HepG2 (cell line): ENCODE measurements at regions not wholly inside any gene's neighbourhood (a gene's known extent, or its start where the extent isn't known, plus 50 kb on each side); places are given as distances from the start of the nearest gene placed in this dataset.
"Not testable (repeated sequence)": the region's sequence is repeated elsewhere in the genome, so short reads cannot be mapped to it uniquely, and the experiment has no call there.

Experiments
- ATAC-seq: fragments of 200-7000 bp; cut with Tn5 transposase; 3 replicates; pipeline ENCODE4 v1.9.1; 2020; ENCODE audit warnings: mild to moderate bottlenecking, moderate library complexity
- BruUV-seq: library from RNA; stranded (reverse); fragments of 400-500 nt; replicated peaks from 2 replicates; lab custom pipeline; 2021; lab: Mats Ljungman, UMichigan
- CTCF ChIA-PET: fragments of 300-600 bp; formaldehyde crosslinking; extraction: SDS; loops from one replicate; lab custom pipeline; 2021; ENCODE audit warnings: low total read pairs, inconsistent platforms, low intra/inter-chr PET ratio; lab: Yijun Ruan, JAX
- POLR2A ChIA-PET: fragments of 350-600 bp; sonication (Branson Sonifier 250); formaldehyde crosslinking; loops from one replicate; lab custom pipeline; 2020; ENCODE audit warnings: antibody characterized with exemption, inconsistent platforms; lab: Yijun Ruan, JAX
- DNase-seq: peaks from one replicate; pipeline ENCODE4 v3.0.0-alpha.2; 2015; ENCODE audit warnings: low spot score
- FAIRE-seq: peaks from 3 replicates; lab custom pipeline; 2011; peaks lifted over from hg19 to GRCh38; lab: Jason Lieb, UNC
- H2AFZ ChIP-seq: one replicate; pipeline ENCODE4 v1.6.1; 2011; ENCODE audit warnings: low read length, inconsistent platforms
- H3K27ac ChIP-seq: fragments of 300-600 bp; 3 replicates; pipeline ENCODE4 v1.8.0; 2011; ENCODE audit warnings: mixed run types, mild to moderate bottlenecking, mixed read lengths, low read length, inconsistent platforms; ENCODE audit not compliant: insufficient read depth; ENCODE audit errors: extremely low read length
- H3K27me3 ChIP-seq, 2 experiments: fragments of 200-600 bp in 1 of 2; 2 replicates in 1 of 2; 3 replicates in 1 of 2; pipeline versions ENCODE4 v1.6.0 to v1.8.0; 2011; ENCODE audit warnings: low read length in 2 of 2, mild to moderate bottlenecking in 2 of 2, moderate library complexity in 2 of 2, inconsistent platforms in 1 of 2; ENCODE audit not compliant: insufficient read depth in 2 of 2, control insufficient read depth in 1 of 2
- H3K36me3 ChIP-seq, 2 experiments: fragments of 200-600 bp in 1 of 2; replicated peaks in 1 of 2; 2 replicates in 1 of 2; 3 replicates in 1 of 2; pipeline versions ENCODE4 v1.5.1 to v1.8.0; 2011; ENCODE audit warnings: low read length in 2 of 2, inconsistent platforms in 1 of 2; ENCODE audit not compliant: insufficient read depth in 2 of 2, control insufficient read depth in 1 of 2
- H3K4me1 ChIP-seq: 2 replicates; pipeline ENCODE4 v1.5.1; 2012; ENCODE audit warnings: low read length, inconsistent platforms; ENCODE audit not compliant: insufficient read depth
- H3K4me2 ChIP-seq: 2 replicates; pipeline ENCODE4 v1.6.0; 2011; ENCODE audit warnings: low read depth, low read length, inconsistent platforms
- H3K4me3 ChIP-seq, 3 experiments: fragments of 200-600 bp in 1 of 3; sonication (generic), shearing (Covaris generic) in 1 of 3; replicated peaks in 1 of 3; 2 replicates each; pipeline ENCODE4 v1.5.1; 2011 to 2016; ENCODE audit warnings: low read length in 3 of 3, inconsistent platforms in 2 of 3, low read depth in 2 of 3, mild to moderate bottlenecking in 2 of 3, control low read depth in 1 of 3, mixed read lengths in 1 of 3; ENCODE audit not compliant: insufficient read depth in 1 of 3
- H3K79me2 ChIP-seq: one replicate; pipeline ENCODE4 v1.6.1; 2011; ENCODE audit warnings: low read length, inconsistent platforms; ENCODE audit not compliant: insufficient read depth
- H3K9ac ChIP-seq: 2 replicates; pipeline ENCODE4 v1.6.0; 2011; ENCODE audit warnings: mild to moderate bottlenecking, low read depth, low read length, inconsistent platforms; ENCODE audit not compliant: insufficient read depth
- H3K9me3 ChIP-seq: 2 replicates; pipeline ENCODE4 v1.5.1; 2012; ENCODE audit warnings: mild to moderate bottlenecking, low read length
- H4K20me1 ChIP-seq: 2 replicates; pipeline ENCODE4 v1.6.0; 2011; ENCODE audit warnings: inconsistent platforms, mild to moderate bottlenecking, low read length, moderate library complexity; ENCODE audit not compliant: insufficient read depth
- EHMT2 ChIP-seq: fragments of 200-600 bp; sonication (generic); IDR thresholded peaks from 2 replicates; pipeline ENCODE4 v1.7.0; 2017; ENCODE audit warnings: antibody characterized with exemption, low read depth, low read length, borderline replicate concordance
- PHF21A ChIP-seq: sonication (generic); formaldehyde crosslinking; IDR thresholded peaks from 2 replicates; pipeline ENCODE4 v1.5.0; 2020; ENCODE audit warnings: mild to moderate bottlenecking, missing genetic modification reagents
- ZBTB34 ChIP-seq: sonication (generic); formaldehyde crosslinking; IDR thresholded peaks from 2 replicates; pipeline ENCODE4 v1.8.0; 2022; ENCODE audit warnings: mild to moderate bottlenecking, missing genetic modification reagents
- ZNF414 ChIP-seq: sonication (generic); formaldehyde crosslinking; IDR thresholded peaks from 2 replicates; pipeline ENCODE4 v1.5.0; 2020; ENCODE audit warnings: missing genetic modification reagents
- ZSCAN22 ChIP-seq: sonication (generic); formaldehyde crosslinking; IDR thresholded peaks from 2 replicates; pipeline ENCODE4 v1.4.0; 2020; ENCODE audit warnings: mild to moderate bottlenecking, missing genetic modification reagents
- ZSCAN30 ChIP-seq: sonication (generic); formaldehyde crosslinking; IDR thresholded peaks from 2 replicates; pipeline ENCODE4 v1.5.0; 2020; ENCODE audit warnings: mild to moderate bottlenecking, missing genetic modification reagents
- WGBS: methylation state at CpG from one replicate; pipeline ENCODE4 v1.1.6; 2017; ENCODE audit warnings: low lambda C conversion rate; 5-methylcytosine and 5-hydroxymethylcytosine counted together
- in situ Hi-C: cut with HindIII; loops from 2 replicates; pipeline ENCODE4 v1.10.0; 2017; ENCODE audit warnings: low pct_unique_long_range_greater_than_20kb; ENCODE audit not compliant: extremely low pct_ligation_motif_present
- intact Hi-C: fragments of 100-400 bp; cut with micrococcal nuclease; formaldehyde crosslinking; loops from one replicate; pipeline ENCODE4 v1.10.0; 2022; ENCODE audit not compliant: unreplicated experiment
- TF ChIP-seq, protein P1 (sequence below): IDR thresholded peaks from 2 replicates; pipeline ENCODE4 v1.6.1; 2012; ENCODE audit warnings: low read depth, low read length, improper control_type of control experiment

GRCh38 chr11:87889126-87889525 lies 286.1 kb downstream of the RAB38 start:
- Histone ChIP-seq H2AFZ (no peak overlapping the region), H4K20me1 (no peaks in the 10 kb centered on the region), H3K9ac (no peak overlapping the region), H3K9me3 (no peaks in the 10 kb centered on the region), H3K79me2 (no peaks in the 10 kb centered on the region)
- POLR2A ChIA-PET: no interaction called here
- CTCF ChIA-PET: no interaction called here
- TF ChIP-seq ZNF414 (CRISPR knock-in tag) (no peak), ZSCAN22 (CRISPR knock-in tag) (no peak), ZSCAN30 (CRISPR knock-in tag) (no peak), ZBTB34 (no peak), EHMT2 (no peak), PHF21A (CRISPR knock-in tag) (no peak)
- TF ChIP-seq, protein P1, sequence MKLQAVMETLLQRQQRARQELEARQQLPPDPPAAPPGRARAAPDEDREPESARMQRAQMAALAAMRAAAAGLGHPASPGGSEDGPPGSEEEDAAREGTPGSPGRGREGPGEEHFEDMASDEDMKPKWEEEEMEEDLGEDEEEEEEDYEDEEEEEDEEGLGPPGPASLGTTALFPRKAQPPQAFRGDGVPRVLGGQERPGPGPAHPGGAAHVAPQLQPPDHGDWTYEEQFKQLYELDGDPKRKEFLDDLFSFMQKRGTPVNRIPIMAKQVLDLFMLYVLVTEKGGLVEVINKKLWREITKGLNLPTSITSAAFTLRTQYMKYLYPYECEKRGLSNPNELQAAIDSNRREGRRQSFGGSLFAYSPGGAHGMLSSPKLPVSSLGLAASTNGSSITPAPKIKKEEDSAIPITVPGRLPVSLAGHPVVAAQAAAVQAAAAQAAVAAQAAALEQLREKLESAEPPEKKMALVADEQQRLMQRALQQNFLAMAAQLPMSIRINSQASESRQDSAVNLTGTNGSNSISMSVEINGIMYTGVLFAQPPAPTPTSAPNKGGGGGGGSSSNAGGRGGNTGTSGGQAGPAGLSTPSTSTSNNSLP: no peak
- TF ChIP-seq, all 625 proteins: peak for 0
- intact Hi-C loops: no loop called here
- Histone ChIP-seq H3K4me3 (no peak overlapping the region), H3K27ac (no peak overlapping the region), H3K36me3 (no peaks in the 10 kb centered on the region), H3K4me2 (no peak overlapping the region), H3K27me3 (no peaks in the 10 kb centered on the region), H3K4me1 (no peaks in the 10 kb centered on the region)
- FAIRE-seq (no peak), DNase-seq (no peak), ATAC-seq (no peak)
- in situ Hi-C loops: no loop called here
- no TSS peak for BruUV-seq

DNA sequence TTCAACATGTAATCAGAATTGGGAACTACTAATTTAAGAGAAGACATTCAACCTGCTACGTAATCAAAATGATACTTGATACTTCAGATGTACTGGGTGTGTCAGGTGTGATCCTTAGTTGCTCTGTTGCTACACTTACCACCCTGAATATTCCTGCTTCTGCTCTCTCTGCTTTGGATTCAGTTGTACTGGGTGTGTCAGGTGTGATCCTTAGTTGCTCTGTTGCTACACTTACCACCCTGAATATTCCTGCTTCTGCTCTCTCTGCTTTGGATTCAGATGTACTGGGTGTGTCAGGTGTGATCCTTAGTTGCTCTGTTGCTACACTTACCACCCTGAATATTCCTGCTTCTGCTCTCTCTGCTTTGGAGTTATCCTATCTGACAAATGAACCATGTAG lies 290.2 kb downstream of the RAB38 start:
- WGBS: 0% methylated on average over 1 of the region's 1 CpG
- H3K79me2 ChIP-seq, H3K4me1 ChIP-seq, H2AFZ ChIP-seq, H3K36me3 ChIP-seq, intact Hi-C loops, CTCF ChIA-PET, in situ Hi-C loops, BruUV-seq, H3K4me2 ChIP-seq, DNase-seq, FAIRE-seq, H3K27me3 ChIP-seq, H3K4me3 ChIP-seq, H3K9ac ChIP-seq, POLR2A ChIA-PET, H4K20me1 ChIP-seq, ATAC-seq, H3K27ac ChIP-seq, H3K9me3 ChIP-seq: not testable (repeated sequence)
